Suppressor macrophage (primary cell): ENCODE measurements at regions not wholly inside any gene's neighbourhood (a gene's known extent, or its start where the extent isn't known, plus 50 kb on each side); places are given as distances from the start of the nearest gene placed in this dataset.

Source experiments
- DNase-seq, 4 experiments: peaks; one replicate each; pipeline ENCODE4 v3.0.0-alpha.2; 2020 to 2022

GRCh38 chr10:129392855-129393254, 74.2 kb upstream of the MGMT start:
- DNase-seq = no peak

- DNase-seq = no peak
Measured at GRCh38 chr10:129393812-129394211, 73.2 kb upstream of the MGMT start.

GRCh38 chr10:129394518-129395328, 72.3 kb upstream of the MGMT start:
- no peak for DNase-seq

GRCh38 chr10:129396021-129396722, 70.9 kb upstream of the MGMT start:
- no peak for DNase-seq

- DNase-seq = no peak
Measured at GRCh38 chr10:129397198-129397974, 69.7 kb upstream of the MGMT start.

GRCh38 chr10:129398711-129399141, 68.3 kb upstream of the MGMT start:
- DNase-seq = no peak

- no peak for DNase-seq
Measured at GRCh38 chr10:129400426-129400825, 66.6 kb upstream of the MGMT start.

- no peak for DNase-seq
Measured at GRCh38 chr10:129402459-129402858, 64.6 kb upstream of the MGMT start.

- no peak for DNase-seq
Measured at GRCh38 chr10:129404091-129404490, 63.0 kb upstream of the MGMT start.

- DNase-seq = no peak
Measured at GRCh38 chr10:129405389-129405788, 61.7 kb upstream of the MGMT start.

GRCh38 chr10:129410688-129411392, 56.2 kb upstream of the MGMT start:
- no peak for DNase-seq

GRCh38 chr10:129411393-129411705, 55.7 kb upstream of the MGMT start:
- DNase-seq = no peak

- no peak for DNase-seq
Measured at GRCh38 chr10:129411772-129412171, 55.3 kb upstream of the MGMT start.

GRCh38 chr10:129413024-129413423, 54.0 kb upstream of the MGMT start:
- DNase-seq = no peak

GRCh38 chr10:129415215-129416140, 51.6 kb upstream of the MGMT start:
- no peak for DNase-seq

GRCh38 chr10:129416155-129416554, 50.9 kb upstream of the MGMT start:
- DNase-seq = no peak

GRCh38 chr10:129416956-129417765, 49.9 kb upstream of the MGMT start:
- DNase-seq = no peak
